ENCODE measurements at regions not wholly inside any gene's neighbourhood (a gene's known extent, or its start where the extent isn't known, plus 50 kb on each side); places are given as distances from the start of the nearest gene placed in this dataset.

DNA sequence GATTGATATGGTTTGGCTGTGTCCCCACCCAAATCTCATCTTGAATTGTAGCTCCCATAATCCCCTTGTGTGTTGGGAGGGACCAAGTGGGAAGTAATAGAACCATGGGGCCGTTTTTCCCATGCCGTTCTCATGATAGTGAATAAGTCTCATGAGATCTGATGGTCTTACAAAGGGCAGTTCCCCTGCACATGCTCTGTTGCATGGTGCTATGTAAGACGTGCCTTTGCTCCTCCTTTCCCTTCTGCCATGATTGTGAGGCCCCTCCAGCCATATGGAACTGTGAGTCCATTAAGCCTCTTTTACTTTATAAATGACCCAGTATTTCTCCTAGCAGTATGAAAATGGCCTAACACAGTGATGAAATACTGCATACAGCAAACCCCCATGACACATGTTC, 84.8 kb upstream of the SELENOP start:
- TF ChIP-seq, protein P1, sequence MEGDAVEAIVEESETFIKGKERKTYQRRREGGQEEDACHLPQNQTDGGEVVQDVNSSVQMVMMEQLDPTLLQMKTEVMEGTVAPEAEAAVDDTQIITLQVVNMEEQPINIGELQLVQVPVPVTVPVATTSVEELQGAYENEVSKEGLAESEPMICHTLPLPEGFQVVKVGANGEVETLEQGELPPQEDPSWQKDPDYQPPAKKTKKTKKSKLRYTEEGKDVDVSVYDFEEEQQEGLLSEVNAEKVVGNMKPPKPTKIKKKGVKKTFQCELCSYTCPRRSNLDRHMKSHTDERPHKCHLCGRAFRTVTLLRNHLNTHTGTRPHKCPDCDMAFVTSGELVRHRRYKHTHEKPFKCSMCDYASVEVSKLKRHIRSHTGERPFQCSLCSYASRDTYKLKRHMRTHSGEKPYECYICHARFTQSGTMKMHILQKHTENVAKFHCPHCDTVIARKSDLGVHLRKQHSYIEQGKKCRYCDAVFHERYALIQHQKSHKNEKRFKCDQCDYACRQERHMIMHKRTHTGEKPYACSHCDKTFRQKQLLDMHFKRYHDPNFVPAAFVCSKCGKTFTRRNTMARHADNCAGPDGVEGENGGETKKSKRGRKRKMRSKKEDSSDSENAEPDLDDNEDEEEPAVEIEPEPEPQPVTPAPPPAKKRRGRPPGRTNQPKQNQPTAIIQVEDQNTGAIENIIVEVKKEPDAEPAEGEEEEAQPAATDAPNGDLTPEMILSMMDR (IDR thresholded peaks at IDR 0.05), result no peak
- TF ChIP-seq POLR2A (IDR thresholded peaks at IDR 0.05), result no peak

All from right lobe of liver (tissue), 4 donors.